ENCODE measurements at regions not wholly inside any gene's neighbourhood (a gene's known extent, or its start where the extent isn't known, plus 50 kb on each side); places are given as distances from the start of the nearest gene placed in this dataset.
A peak's percentile ranks its signal among the peaks of the same experiment; 100 is the strongest.

GRCh38 chr10:4281190-4281825, 496.3 kb upstream of the KLF6 start:
- no peak for DNase-seq
- no peak for TF ChIP-seq EZH2 (IDR thresholded peaks at IDR 0.05; ENCODE audit: low read depth)
- no peak for TF ChIP-seq CTCF (conservative IDR thresholded peaks at IDR 0.05)
- CTCF ChIA-PET, result no interaction called here
- BruUV-seq (replicated peaks), result no TSS peak
- H3F3A ChIP-seq (ENCODE audit: insufficient read depth, low read depth), result no peaks in the 10 kb centered on the region; the same call in 1 of the 2 replicates
- H2AFZ ChIP-seq, result no peak overlapping the region
- no peaks in the 10 kb centered on the region for H3K79me2 ChIP-seq (ENCODE audit: low read depth)
- POLR2A ChIA-PET (ENCODE audit: unreplicated experiment), result no interaction called here
- peak overlapping the region; percentile 50; the same call in 1 of the 2 replicates for H3K27ac ChIP-seq
- no peaks in the 10 kb centered on the region for H3K27me3 ChIP-seq (ENCODE audit: insufficient read depth, low read depth)
- H3K4me2 ChIP-seq, result no peak overlapping the region
- H4K20me1 ChIP-seq (ENCODE audit: insufficient read depth), result no peaks in the 10 kb centered on the region
- peaks cover 23% of the 10 kb centered on the region for H3K4me1 ChIP-seq (replicated peaks; ENCODE audit: insufficient read depth)
- no peak overlapping the region for H3K4me3 ChIP-seq
- H3K9me3 ChIP-seq (ENCODE audit: insufficient read depth, low read depth), result no peaks in the 10 kb centered on the region
- no peaks in the 10 kb centered on the region for H3K9me2 ChIP-seq (ENCODE audit: insufficient read depth)
- intact Hi-C loops (cut with micrococcal nuclease; ENCODE audit: unreplicated experiment), result no loop called here
- no peaks in the 10 kb centered on the region for H3K36me3 ChIP-seq (ENCODE audit: low read depth)

GRCh38 chr10:4280461-4281189, 495.6 kb upstream of the KLF6 start:
- Histone ChIP-seq H3K36me3 (ENCODE audit: low read depth) (no peaks in the 10 kb centered on the region), H3K9me3 (ENCODE audit: insufficient read depth, low read depth) (no peaks in the 10 kb centered on the region), H3K27ac (peak overlapping the region; percentile 50), H2AFZ (no peak overlapping the region), H3K4me1 (replicated peaks; ENCODE audit: insufficient read depth) (peaks cover 23% of the 10 kb centered on the region), H3F3A (ENCODE audit: insufficient read depth, low read depth) (no peaks in the 10 kb centered on the region; the same call in 1 of the 2 replicates), H3K79me2 (ENCODE audit: low read depth) (no peaks in the 10 kb centered on the region), H3K4me2 (peak overlapping the region; percentile 29), H3K4me3 (no peak overlapping the region), H3K9me2 (ENCODE audit: insufficient read depth) (no peaks in the 10 kb centered on the region), H4K20me1 (ENCODE audit: insufficient read depth) (no peaks in the 10 kb centered on the region), H3K27me3 (ENCODE audit: insufficient read depth, low read depth) (no peaks in the 10 kb centered on the region)
- intact Hi-C loops (cut with micrococcal nuclease; ENCODE audit: unreplicated experiment), result no loop called here
- DNase-seq, result peak; percentile 8 to 75
- ChIA-PET POLR2A (ENCODE audit: unreplicated experiment) (no interaction called here), CTCF (no interaction called here)
- BruUV-seq (replicated peaks), result no TSS peak
- TF ChIP-seq CTCF (conservative IDR thresholded peaks at IDR 0.05), result no peak
- no peak for TF ChIP-seq EZH2 (IDR thresholded peaks at IDR 0.05; ENCODE audit: low read depth)

- H2AFZ ChIP-seq, result no peak overlapping the region
- no peaks in the 10 kb centered on the region for H3K27me3 ChIP-seq (ENCODE audit: insufficient read depth, low read depth)
- no peaks in the 10 kb centered on the region for H4K20me1 ChIP-seq (ENCODE audit: insufficient read depth)
- TF ChIP-seq CTCF (conservative IDR thresholded peaks at IDR 0.05) (no peak), EZH2 (IDR thresholded peaks at IDR 0.05; ENCODE audit: low read depth) (no peak)
- H3K36me3 ChIP-seq (ENCODE audit: low read depth), result no peaks in the 10 kb centered on the region
- H3K4me1 ChIP-seq (replicated peaks; ENCODE audit: insufficient read depth), result peaks cover 23% of the 10 kb centered on the region
- intact Hi-C loops (cut with micrococcal nuclease; ENCODE audit: unreplicated experiment), result no loop called here
- H3K4me2 ChIP-seq, result peak overlapping the region; percentile 28
- no peaks in the 10 kb centered on the region for H3K79me2 ChIP-seq (ENCODE audit: low read depth)
- no peak for DNase-seq
- H3K27ac ChIP-seq, result 0 out of 2 replicates have a peak overlapping the region, but pooled peaks have one; percentile 50
- BruUV-seq (replicated peaks), result no TSS peak
- no peaks in the 10 kb centered on the region for H3K9me3 ChIP-seq (ENCODE audit: insufficient read depth, low read depth)
- no peak overlapping the region for H3K4me3 ChIP-seq
- ChIA-PET POLR2A (ENCODE audit: unreplicated experiment) (no interaction called here), CTCF (no interaction called here)
- H3F3A ChIP-seq (ENCODE audit: insufficient read depth, low read depth), result no peaks in the 10 kb centered on the region; the same call in 1 of the 2 replicates
- H3K9me2 ChIP-seq (ENCODE audit: insufficient read depth), result no peaks in the 10 kb centered on the region
Measured at GRCh38 chr10:4279655-4280054, 494.6 kb upstream of the KLF6 start.
